ENCODE measurements at regions not wholly inside any gene's neighbourhood (a gene's known extent, or its start where the extent isn't known, plus 50 kb on each side); places are given as distances from the start of the nearest gene placed in this dataset.

DNA sequence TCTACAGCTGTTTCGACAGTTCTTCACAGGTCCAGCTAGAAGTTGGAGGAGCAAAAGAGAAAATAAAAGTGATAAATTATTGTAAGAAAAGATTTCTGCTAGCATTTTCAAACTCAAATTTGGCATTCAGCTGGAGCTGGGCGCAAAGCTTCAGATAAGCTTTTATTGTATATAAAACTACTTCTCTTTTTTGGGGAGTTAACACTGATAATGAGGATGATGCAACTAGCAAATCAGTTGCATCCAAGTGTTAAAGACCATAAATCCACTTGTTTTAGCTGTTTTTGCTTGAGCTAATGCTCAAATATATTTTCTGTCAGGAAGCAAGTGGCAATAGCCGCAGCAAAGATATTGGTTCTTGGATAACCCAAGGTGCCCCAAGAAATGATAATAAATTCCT is 127.1 kb upstream of the PKN2 start:
- CTCF ChIA-PET, result interaction anchor here (1.3 to 1.7 kb wide), 2 partner anchors 14 to 377 kb away, joined by 3 to 9 read pairs; no protein-coding TSS in a partner anchor
- ATAC-seq, result no peak

DNA sequence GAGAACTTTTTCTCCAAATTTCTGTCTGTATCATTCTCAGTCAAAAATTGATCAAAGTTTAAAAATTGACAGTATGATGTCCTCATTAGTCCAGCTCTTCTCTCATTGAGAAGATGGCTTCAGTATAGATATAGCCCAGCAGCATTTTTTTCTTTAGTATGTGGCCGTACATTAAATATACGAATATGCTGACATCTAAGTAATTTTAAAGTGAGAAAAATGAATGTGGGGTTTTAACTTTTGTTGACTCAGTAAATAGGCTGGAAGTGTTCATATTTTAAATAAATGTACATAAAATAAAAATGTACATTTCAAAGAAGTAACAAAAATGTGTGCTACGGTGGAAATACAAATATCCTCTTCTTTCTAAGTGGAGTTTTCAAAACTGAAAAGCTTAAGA is 123.5 kb upstream of the PKN2 start:
- Mint-ChIP-seq H3K4me1 (ENCODE audit: low read depth) (no peaks in the 10 kb centered on the region), H3K36me3 (ENCODE audit: low read depth) (no peaks in the 10 kb centered on the region), H3K27me3 (peaks cover 8% of the 10 kb centered on the region), H3K4me3 (no peak overlapping the region), H3K9me3 (no peaks in the 10 kb centered on the region), H3K27ac (no peak overlapping the region)
- POLR2A ChIA-PET, result no interaction called here
- TF ChIP-seq, protein P1, sequence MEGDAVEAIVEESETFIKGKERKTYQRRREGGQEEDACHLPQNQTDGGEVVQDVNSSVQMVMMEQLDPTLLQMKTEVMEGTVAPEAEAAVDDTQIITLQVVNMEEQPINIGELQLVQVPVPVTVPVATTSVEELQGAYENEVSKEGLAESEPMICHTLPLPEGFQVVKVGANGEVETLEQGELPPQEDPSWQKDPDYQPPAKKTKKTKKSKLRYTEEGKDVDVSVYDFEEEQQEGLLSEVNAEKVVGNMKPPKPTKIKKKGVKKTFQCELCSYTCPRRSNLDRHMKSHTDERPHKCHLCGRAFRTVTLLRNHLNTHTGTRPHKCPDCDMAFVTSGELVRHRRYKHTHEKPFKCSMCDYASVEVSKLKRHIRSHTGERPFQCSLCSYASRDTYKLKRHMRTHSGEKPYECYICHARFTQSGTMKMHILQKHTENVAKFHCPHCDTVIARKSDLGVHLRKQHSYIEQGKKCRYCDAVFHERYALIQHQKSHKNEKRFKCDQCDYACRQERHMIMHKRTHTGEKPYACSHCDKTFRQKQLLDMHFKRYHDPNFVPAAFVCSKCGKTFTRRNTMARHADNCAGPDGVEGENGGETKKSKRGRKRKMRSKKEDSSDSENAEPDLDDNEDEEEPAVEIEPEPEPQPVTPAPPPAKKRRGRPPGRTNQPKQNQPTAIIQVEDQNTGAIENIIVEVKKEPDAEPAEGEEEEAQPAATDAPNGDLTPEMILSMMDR (IDR thresholded peaks at IDR 0.05), result no peak
- intact Hi-C loops (cut with micrococcal nuclease), result no loop called here
- ATAC-seq (no peak), DNase-seq (no peak)
- CTCF ChIA-PET, result no interaction called here

More for the DNA sequence above, 127.1 kb upstream of the PKN2 start:
- Mint-ChIP-seq H3K9me3 (no peaks in the 10 kb centered on the region), H3K4me3 (no peak overlapping the region), H3K36me3 (ENCODE audit: low read depth) (no peaks in the 10 kb centered on the region), H3K27me3 (peaks cover 1% of the 10 kb centered on the region), H3K4me1 (ENCODE audit: low read depth) (no peaks in the 10 kb centered on the region), H3K27ac (no peak overlapping the region)
- DNase-seq, result no peak
- TF ChIP-seq, protein P1 (IDR thresholded peaks at IDR 0.05), result no peak
- POLR2A ChIA-PET, result no interaction called here
- intact Hi-C loops (cut with micrococcal nuclease), result no loop called here

DNA sequence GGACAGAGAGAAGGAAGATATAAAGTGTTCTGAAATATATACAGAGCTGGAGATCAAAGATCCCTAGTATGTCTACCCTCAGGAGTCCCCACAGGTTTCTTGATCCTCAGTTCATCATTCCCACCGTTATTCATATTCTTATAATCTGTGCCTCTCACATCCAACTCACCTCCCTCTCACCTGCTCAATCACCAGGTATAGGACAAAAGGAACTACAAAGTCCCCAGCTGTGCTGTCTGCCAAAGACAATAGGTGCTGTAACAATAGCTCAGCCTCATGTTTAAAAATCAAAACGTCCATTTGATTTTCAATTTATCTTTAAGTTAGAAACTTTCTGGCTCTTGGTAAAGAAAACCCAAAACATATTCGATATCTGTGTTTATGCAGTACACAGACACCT is 121.1 kb upstream of the PKN2 start:
- CTCF ChIA-PET, result no interaction called here
- H3K9me3 Mint-ChIP-seq, result no peaks in the 10 kb centered on the region

DNA sequence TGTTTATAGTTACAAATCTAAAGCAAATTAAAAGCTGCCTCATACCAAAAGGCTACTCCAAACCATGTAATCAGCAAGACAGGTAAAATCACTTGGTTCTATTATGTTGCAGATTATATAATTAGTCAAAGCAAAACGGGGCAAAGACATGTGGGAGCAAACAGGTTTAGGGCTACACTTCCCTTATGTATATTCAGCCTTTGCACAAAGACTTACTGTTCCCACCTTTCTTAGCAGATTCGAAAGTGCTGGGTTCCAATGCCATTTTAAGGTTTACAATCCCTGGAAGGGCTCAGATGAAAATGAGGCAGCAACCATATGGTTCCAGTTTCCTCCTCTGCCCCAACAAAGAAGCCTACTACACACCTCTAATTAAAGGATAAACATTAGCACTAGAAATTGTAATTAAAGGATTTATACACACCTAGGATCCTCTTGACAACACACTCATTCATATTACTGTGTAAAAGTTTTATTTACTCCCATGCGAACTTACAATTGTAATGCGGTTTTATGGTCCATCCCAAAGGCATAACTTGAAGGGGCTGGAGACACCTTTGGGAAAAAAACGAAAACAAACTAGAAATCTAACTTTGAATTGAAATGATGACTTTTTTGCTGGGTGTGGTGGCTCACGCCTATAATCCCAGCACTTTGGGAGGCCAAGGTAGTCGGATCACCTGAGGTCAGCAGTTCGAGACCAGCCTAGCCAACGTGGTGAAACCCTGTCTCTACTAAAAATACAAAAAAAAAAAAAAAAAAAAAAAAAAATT is 117.3 kb upstream of the PKN2 start:
- no peak overlapping the region for H3K4me3 Mint-ChIP-seq
- TF ChIP-seq, protein P1 (IDR thresholded peaks at IDR 0.05), result no peak
- ATAC-seq (no peak), DNase-seq (no peak)
- peaks cover 7% of the 10 kb centered on the region for H3K27me3 Mint-ChIP-seq
- POLR2A ChIA-PET, result no interaction called here
- H3K27ac Mint-ChIP-seq, result no peak overlapping the region
- no peaks in the 10 kb centered on the region for H3K36me3 Mint-ChIP-seq (ENCODE audit: low read depth)
- CTCF ChIA-PET, result no interaction called here
- no peaks in the 10 kb centered on the region for H3K9me3 Mint-ChIP-seq
- H3K4me1 Mint-ChIP-seq (ENCODE audit: low read depth), result no peaks in the 10 kb centered on the region
- intact Hi-C loops (cut with micrococcal nuclease), result no loop called here

More for the DNA sequence above, 121.1 kb upstream of the PKN2 start:
- Mint-ChIP-seq H3K27me3 (peaks cover 8% of the 10 kb centered on the region), H3K27ac (no peak overlapping the region), H3K36me3 (ENCODE audit: low read depth) (no peaks in the 10 kb centered on the region), H3K4me3 (no peak overlapping the region), H3K4me1 (ENCODE audit: low read depth) (no peaks in the 10 kb centered on the region)
- intact Hi-C loops (cut with micrococcal nuclease), result no loop called here
- DNase-seq (no peak), ATAC-seq (no peak)
- POLR2A ChIA-PET, result no interaction called here
- TF ChIP-seq, protein P1 (IDR thresholded peaks at IDR 0.05), result no peak

DNA sequence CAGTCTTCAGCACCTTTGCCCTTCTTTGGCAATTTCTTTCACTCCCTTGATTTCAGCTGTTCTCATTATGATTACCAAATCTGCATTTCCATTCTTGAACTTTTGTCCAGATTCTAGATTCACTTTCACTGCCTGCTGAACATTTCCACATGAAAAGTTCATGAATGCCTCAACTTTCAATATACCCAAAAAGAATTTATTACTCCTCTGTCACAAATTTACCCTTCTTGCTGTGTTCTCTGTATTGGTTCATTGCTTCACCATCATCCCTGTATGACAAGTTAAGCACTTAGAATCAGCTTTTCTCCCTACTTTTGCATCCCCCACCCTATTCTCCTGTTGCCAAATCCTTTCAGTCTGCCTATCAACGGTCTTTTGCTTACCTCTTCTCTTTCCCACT is 112.6 kb upstream of the PKN2 start:
- intact Hi-C loops (cut with micrococcal nuclease), result no loop called here
- ChIA-PET CTCF (interaction anchor here (3.0 kb wide), 1 partner anchor 15 kb away, joined by 9 read pairs; no protein-coding TSS in a partner anchor), POLR2A (no interaction called here)
- ATAC-seq, result no peak
- DNase-seq, result no peak
- no peak overlapping the region for H3K4me3 Mint-ChIP-seq
- no peaks in the 10 kb centered on the region for H3K36me3 Mint-ChIP-seq (ENCODE audit: low read depth)
- H3K9me3 Mint-ChIP-seq, result no peaks in the 10 kb centered on the region
- H3K27me3 Mint-ChIP-seq, result peaks cover 4% of the 10 kb centered on the region
- TF ChIP-seq, protein P1 (IDR thresholded peaks at IDR 0.05), result no peak
- no peak overlapping the region for H3K27ac Mint-ChIP-seq
- H3K4me1 Mint-ChIP-seq (ENCODE audit: low read depth), result no peaks in the 10 kb centered on the region

All from activated CD8-positive, alpha-beta T cell treated with anti-CD3 and anti-CD28 coated beads for 36 hours (primary cell).